SIG-M5 treated with dmso at 0.1 percent for 504 hours (cell line): ENCODE measurements at regions not wholly inside any gene's neighbourhood (a gene's known extent, or its start where the extent isn't known, plus 50 kb on each side); places are given as distances from the start of the nearest gene placed in this dataset.
"Not testable (repeated sequence)": the region's sequence is repeated elsewhere in the genome, so short reads cannot be mapped to it uniquely, and the experiment has no call there.

ENCODE experiments used
- DNase-seq: peaks from one replicate; lab custom pipeline; 2025; ENCODE audit not compliant: unreplicated experiment; lab: John Stamatoyannopoulos, UW

DNA sequence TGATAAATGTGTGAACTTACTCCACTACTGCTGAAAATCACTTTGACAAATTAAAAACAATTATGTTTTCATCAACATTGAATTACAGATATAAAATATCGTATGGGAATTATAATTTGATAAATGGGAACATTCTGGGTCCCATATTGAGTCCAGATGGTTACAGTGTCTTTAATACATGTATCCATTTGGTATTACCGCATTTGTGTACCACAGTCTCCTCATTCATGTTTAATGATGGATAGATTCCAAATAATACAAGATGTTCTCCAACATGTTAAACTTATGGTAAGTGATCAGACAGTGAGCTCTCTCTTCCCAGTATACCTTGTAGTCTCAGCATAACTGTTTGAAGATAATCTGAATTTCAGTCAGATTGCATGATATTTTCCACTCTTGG, 1706.8 kb upstream of the PCDH7 start:
- no peak for DNase-seq

DNA sequence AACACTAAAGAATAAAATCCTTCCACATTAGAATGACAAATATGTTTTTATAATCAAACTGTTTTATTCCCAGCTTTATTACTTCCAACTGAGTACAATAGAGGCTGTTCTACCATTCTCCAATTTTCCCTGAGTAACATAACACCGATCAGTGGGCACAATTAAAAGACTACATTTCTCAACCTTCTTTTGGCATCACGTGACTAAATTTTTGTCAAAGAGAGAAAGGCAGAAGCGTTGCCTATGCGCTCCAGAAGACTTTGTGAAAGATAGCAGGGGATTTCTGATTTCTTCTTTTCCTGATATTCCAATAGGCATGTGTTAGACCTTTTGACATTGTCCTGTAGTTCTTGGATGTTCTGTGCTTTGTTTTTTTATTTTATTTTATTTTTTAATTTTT, 1705.6 kb upstream of the PCDH7 start:
- no peak for DNase-seq

DNA sequence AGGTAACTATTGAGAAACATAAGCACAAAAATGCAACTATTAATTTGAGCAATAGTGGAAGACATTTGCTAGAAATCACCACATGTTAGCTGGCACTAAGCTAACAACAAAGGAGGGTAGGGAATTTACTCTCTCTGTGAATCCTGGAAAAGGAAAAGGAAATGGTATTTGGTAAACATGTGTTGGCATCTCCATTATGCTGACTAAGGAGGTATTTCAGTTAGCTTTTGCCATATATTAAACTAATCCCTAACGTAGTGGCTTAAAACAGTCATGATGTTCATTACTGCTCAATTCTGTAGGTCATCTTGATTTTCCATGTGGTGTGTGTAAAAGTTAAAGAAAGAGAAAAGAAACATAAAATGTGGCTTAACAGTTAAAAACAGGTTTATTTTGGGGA, 1686.5 kb upstream of the PCDH7 start:
- DNase-seq: no peak

- DNase-seq: no peak
These were observed 1682.7 kb upstream of the PCDH7 start for GRCh38 chr4:29037501-29037900.

DNA sequence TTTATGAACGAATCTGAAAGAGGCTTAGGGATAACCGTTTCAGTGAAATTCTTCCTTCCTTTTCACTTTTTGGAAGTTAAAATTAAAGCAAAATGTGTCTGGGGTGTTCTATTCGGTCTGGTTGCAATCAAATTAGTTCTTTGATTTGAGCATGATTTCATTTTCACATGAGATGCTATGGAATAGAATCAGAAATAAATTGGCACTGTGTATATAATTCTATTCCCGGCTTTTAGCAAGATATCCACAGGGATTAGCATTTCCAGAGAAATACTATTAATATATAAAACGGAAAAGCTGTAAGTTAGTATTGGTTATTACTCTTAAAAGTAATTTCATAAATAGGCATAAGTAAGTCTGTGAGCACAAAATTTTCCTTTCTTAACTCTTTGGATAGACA, 1676.8 kb upstream of the PCDH7 start:
- no peak for DNase-seq

DNA sequence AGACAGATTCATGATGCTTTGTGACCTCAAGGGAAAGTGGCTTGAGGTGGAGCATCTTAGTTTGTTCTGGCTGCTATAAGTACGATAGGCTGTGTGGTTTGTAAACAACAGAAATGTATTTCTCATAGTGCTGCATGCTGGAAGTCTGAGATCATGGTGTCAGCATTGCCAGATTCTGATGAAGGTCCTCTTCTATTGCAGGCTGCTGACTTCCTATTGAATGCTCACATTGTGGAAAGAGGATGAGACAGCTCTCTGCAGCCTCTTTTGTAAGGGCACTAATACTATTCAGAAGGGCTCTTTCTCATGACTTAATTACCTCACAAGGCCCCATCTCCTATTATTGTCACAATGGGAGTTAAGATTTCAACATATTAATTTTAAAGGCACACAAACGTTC, 1674.0 kb upstream of the PCDH7 start:
- DNase-seq: no peak

- no peak for DNase-seq
These were observed 1673.4 kb upstream of the PCDH7 start for GRCh38 chr4:29046781-29047180.

DNA sequence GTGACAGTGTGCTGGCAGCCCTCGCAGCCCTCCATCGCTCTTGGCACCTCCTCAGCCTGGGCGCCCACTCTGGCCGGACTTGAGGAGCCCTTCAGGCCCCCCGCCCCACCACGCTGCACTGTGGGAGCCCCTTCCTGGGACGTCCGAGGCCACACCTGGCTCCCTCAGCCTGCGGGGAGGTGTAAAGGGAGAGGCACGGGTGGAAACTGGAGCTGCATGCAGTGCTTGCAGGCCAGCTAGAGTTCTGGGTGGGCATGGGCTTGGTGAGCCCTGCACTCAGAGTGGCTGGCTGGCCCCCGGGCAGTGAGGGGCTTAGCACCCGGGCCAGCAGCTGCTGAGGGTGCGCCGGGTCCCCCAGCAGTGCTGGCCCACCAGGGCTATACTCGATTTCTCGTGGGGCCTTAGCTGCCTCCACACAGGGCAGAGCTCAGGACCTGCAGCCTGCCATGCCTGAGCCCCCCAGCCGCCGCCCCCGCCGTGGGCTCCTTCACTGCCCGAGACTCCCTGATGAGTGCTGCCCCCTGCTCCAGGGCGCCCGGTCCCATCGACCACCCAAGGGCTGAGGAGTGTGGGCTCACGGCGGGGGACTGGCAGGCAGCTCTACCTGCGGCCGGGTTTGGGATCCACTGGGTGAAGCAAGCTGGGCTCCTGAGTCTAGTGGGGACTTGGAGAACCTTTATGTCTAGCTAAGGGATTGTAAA, 1672.7 kb upstream of the PCDH7 start:
- no peak for DNase-seq

DNA sequence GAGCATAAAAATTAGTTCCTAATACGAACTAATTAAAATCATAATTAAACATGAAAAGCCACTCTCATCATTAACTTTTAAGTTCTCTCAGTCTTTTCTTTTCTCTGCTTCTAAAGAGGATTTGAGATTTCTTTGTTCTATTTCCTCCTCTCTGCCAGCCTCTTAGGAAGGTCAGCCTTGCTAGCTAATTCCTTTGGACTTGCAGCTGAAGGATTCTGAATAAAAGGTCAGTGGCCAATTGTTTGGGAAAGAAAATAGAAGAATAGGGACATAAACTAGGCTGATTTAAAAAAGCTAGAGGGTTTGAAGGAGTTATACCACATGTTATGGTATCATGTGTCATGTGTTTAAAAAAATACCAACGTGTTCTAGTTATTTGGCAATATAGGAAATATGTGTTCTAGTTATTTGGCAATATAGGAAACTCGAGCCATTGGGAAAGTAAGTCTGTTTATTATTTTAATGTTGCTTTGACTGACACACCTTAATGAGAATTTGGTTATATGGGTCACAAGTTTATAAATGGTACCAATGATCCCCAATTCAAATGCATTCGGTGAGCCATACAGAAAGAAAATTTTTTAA, 1668.7 kb upstream of the PCDH7 start:
- no peak for DNase-seq

DNA sequence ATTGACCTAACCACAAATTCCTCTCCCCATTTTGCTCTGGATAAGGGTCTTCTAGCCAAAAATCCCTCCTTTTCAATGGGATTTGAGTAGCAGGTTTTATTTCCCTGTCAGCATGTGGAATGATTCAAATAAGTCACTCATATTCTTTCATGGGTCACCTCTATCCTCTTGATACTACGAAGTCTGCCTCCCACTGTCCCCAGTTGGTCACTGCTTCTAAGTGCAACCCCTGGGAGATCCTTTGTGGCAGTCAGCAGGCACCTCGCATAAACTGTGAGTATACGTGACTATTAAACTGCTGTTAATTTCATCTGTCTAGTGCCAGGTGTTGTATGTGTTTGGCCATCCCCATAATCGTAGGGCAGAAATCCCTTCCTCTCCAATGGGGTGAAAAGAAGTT, 1667.9 kb upstream of the PCDH7 start:
- no peak for DNase-seq

GRCh38 chr4:29058531-29058930, 1661.6 kb upstream of the PCDH7 start:
- DNase-seq: no peak

DNA sequence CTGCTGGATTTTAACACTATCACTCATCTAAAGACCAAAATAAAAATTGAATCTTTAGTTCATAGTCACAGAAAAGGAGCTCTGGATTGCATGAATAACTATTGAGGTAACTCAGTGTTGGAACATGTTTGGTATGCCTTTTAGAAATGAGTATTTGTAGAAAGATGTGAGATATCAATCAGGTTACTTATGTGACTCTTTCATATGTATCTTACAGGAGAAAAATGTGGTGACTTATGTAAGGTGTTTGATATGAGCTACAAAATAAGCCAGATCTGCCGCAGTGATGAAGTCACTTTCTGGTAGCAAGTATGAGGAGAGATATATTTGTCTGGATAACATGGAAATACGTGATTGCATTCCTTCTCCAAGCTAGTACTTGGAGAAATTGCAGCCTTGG, 1653.3 kb upstream of the PCDH7 start:
- DNase-seq: no peak

DNA sequence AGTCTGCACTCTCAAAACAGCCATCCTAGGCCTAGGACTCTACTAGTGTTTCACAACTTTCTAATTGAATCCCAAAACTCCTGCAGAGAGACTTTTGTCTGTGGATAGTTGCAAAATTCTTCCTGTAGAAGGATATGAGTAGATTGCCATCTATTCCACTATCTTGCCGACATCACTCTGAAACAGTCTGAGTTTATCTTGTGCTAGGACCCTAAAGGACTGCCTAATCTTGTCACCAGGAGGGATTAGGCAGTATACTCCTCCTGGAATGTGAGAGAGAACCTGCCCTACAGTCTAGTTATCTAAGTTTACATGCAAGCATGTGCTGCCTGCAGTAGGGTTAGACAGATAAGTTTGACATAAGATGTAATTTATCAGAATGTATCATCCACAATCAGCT, 1646.6 kb upstream of the PCDH7 start:
- DNase-seq: no peak

- no peak for DNase-seq
These were observed 1644.8 kb upstream of the PCDH7 start for GRCh38 chr4:29075366-29075765.

GRCh38 chr4:29079260-29079659, 1640.9 kb upstream of the PCDH7 start:
- no peak for DNase-seq

DNA sequence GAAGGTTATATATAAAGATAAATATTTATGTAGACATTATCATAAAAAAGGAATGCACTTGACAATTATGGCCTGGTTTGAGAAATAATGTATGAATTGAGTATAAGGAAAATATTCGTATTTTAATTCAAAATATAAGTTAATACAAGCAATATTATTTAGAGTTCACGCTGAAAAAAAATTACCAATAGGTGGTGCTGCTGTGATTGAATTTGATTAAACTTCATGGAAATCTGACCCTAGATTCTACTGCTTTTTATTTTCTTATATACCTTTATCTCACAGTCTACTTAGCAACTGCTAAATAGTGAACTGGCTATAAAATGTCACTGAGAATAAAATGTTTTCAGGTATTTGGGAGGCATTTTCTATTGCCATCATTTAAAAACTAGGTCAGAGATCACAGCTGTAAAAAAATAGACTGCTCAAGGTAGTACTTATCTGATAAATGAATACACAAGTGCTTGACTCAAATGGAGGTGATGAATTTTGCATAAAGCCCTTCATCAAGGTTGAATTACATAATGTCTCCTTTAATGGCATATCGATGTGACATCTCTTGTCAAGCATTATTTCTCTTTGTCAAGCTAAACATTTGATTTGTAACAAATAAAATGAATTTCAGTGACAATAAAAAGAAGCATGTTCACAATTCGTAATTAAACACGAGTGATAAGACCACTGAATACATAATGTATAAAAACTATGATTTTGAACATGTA, 1638.8 kb upstream of the PCDH7 start:
- no peak for DNase-seq

GRCh38 chr4:29082684-29083083, 1637.5 kb upstream of the PCDH7 start:
- no peak for DNase-seq

DNA sequence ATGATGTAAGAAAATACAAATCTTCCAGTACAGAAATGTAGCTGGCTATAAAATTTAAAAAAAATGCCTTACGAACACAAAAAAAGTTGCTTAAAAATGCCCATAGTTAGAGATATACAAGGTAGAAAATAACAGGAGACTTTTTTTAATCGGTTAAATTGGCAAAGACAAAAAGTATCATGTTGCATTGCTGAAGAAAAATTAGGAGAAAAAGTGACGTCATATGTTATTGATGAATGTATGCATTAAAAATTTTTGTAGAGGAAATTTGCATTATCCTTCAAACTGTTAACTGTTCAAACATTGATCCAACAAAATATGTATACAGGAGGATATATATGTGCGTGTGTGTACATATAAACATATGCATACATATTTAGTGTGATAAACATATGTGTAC, 1634.4 kb upstream of the PCDH7 start:
- no peak for DNase-seq

DNA sequence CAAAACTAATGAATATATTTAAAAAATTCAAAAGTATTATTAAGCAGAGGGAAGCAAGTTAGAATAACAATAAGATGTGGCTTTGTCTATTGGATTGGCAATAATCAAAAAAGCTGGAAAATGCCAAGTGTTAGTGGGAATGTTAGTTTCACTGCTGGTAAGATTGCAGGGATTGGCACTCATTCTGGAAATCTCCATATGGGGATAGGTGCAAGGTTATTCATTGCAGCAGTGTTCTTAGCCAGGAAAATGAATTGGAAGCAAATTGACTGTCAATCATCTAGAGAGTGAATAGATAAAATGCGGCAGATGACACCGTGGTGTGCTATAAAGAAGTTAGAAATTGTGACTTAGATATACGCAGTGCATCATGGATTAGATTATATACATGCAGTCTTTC, 1615.5 kb upstream of the PCDH7 start:
- no peak for DNase-seq

GRCh38 chr4:29113960-29114359, 1606.2 kb upstream of the PCDH7 start:
- no peak for DNase-seq

- DNase-seq: not testable (repeated sequence)
These were observed 1602.9 kb upstream of the PCDH7 start for GRCh38 chr4:29117231-29117722.

GRCh38 chr4:29121586-29121985, 1598.6 kb upstream of the PCDH7 start:
- no peak for DNase-seq
